Putamen (tissue), 1 donor: ENCODE measurements at regions not wholly inside any gene's neighbourhood (a gene's known extent, or its start where the extent isn't known, plus 50 kb on each side); places are given as distances from the start of the nearest gene placed in this dataset.
"Not testable (repeated sequence)": the region's sequence is repeated elsewhere in the genome, so short reads cannot be mapped to it uniquely, and the experiment has no call there.

Experiments used
- DNase-seq: peaks from one replicate; pipeline ENCODE4 v3.0.0-alpha.2; 2016; ENCODE audit warnings: low spot score

- DNase-seq: no peak
These were observed 1000.4 kb downstream of the MAT2B start for GRCh38 chr5:164505791-164506190.

GRCh38 chr5:164518067-164518740 lies 1012.8 kb downstream of the MAT2B start:
- DNase-seq: no peak

GRCh38 chr5:164518741-164519080 lies 1013.3 kb downstream of the MAT2B start:
- DNase-seq: no peak

- DNase-seq: no peak
These were observed 1026.9 kb downstream of the MAT2B start for GRCh38 chr5:164532235-164532900.

GRCh38 chr5:164533426-164533825 lies 1028.0 kb downstream of the MAT2B start:
- not testable (repeated sequence) for DNase-seq

- DNase-seq: no peak
These were observed 1034.8 kb downstream of the MAT2B start for GRCh38 chr5:164540174-164540573.

- no peak for DNase-seq
These were observed 1040.1 kb downstream of the MAT2B start for GRCh38 chr5:164545507-164545906.

- DNase-seq: no peak
These were observed 1048.4 kb downstream of the MAT2B start for GRCh38 chr5:164553851-164554250.

- no peak for DNase-seq
These were observed 1050.4 kb downstream of the MAT2B start for GRCh38 chr5:164555809-164556208.

GRCh38 chr5:164560216-164560615 lies 1054.8 kb downstream of the MAT2B start:
- DNase-seq: no peak

- no peak for DNase-seq
These were observed 1056.8 kb downstream of the MAT2B start for GRCh38 chr5:164561933-164562872.

GRCh38 chr5:164563370-164563769 lies 1058.0 kb downstream of the MAT2B start:
- DNase-seq: no peak

- DNase-seq: no peak
These were observed 1068.0 kb downstream of the MAT2B start for GRCh38 chr5:164573397-164573796.

- no peak for DNase-seq
These were observed 1071.8 kb downstream of the MAT2B start for GRCh38 chr5:164577201-164577600.

GRCh38 chr5:164577742-164578141 lies 1072.3 kb downstream of the MAT2B start:
- no peak for DNase-seq

- DNase-seq: no peak
These were observed 1073.0 kb downstream of the MAT2B start for GRCh38 chr5:164578401-164578800.

GRCh38 chr5:164578911-164579310 lies 1073.5 kb downstream of the MAT2B start:
- no peak for DNase-seq

- no peak for DNase-seq
These were observed 1074.7 kb downstream of the MAT2B start for GRCh38 chr5:164580155-164580554.

- no peak for DNase-seq
These were observed 1076.5 kb downstream of the MAT2B start for GRCh38 chr5:164581889-164582288.

GRCh38 chr5:164593982-164594381 lies 1088.6 kb downstream of the MAT2B start:
- no peak for DNase-seq

GRCh38 chr5:164597293-164597900 lies 1092.0 kb downstream of the MAT2B start:
- no peak for DNase-seq

- no peak for DNase-seq
These were observed 1094.9 kb downstream of the MAT2B start for GRCh38 chr5:164600274-164600673.
